Prostate gland (tissue), 2 donors: ENCODE measurements at regions not wholly inside any gene's neighbourhood (a gene's known extent, or its start where the extent isn't known, plus 50 kb on each side); places are given as distances from the start of the nearest gene placed in this dataset.

ENCODE experiments used
- CTCF ChIP-seq, 4 experiments: fragments of 200-600 bp in 2 of 4; fragments of 450-650 bp in 2 of 4; sonication (generic) in 2 of 4; IDR thresholded peaks; 1 replicate in 3 of 4; 2 replicates in 1 of 4; pipeline ENCODE4 v1.5.1; 2016 to 2019; ENCODE audit warnings: antibody characterized with exemption in 4 of 4, mild to moderate bottlenecking in 2 of 4, moderate library complexity in 2 of 4
- POLR2A ChIP-seq: fragments of 450-650 bp; IDR thresholded peaks from one replicate; pipeline ENCODE4 v1.6.1; 2016; ENCODE audit warnings: antibody characterized with exemption, mild to moderate bottlenecking
- POLR2AphosphoS5 ChIP-seq: sonication (generic); formaldehyde crosslinking; IDR thresholded peaks from one replicate; pipeline ENCODE4 v1.6.1; 2017; ENCODE audit warnings: antibody characterized with exemption

- TF ChIP-seq POLR2A (no peak), CTCF (IDR thresholded peaks at IDR 0.05) (no peak), POLR2AphosphoS5 (no peak)
These were observed 425.2 kb upstream of the PIK3R1 start for GRCh38 chr5:67790390-67790789.
